Uterus (tissue), 3 donors: ENCODE measurements at regions not wholly inside any gene's neighbourhood (a gene's known extent, or its start where the extent isn't known, plus 50 kb on each side); places are given as distances from the start of the nearest gene placed in this dataset.

ENCODE experiments used
- DNase-seq, 2 donors: peaks; one replicate each; pipeline ENCODE4 v3.0.0-alpha.2; 2019 to 2020
- H3K27ac ChIP-seq, 2 donors: fragments of 200-600 bp; sonication (generic); 1 replicate in 1 of 2; 2 replicates in 1 of 2; pipeline ENCODE4 v1.5.1; 2016 to 2018
- H3K27me3 ChIP-seq, 2 donors: fragments of 200-600 bp; sonication (generic); one replicate each; pipeline ENCODE4 v1.5.1; 2018 to 2019; ENCODE audit warnings: control low read depth in 1 of 2
- H3K36me3 ChIP-seq, 2 donors: fragments of 200-600 bp; sonication (generic); one replicate each; pipeline ENCODE4 v1.5.1; 2019; ENCODE audit warnings: control low read depth in 1 of 2
- H3K4me1 ChIP-seq, 2 donors: fragments of 200-600 bp; sonication (generic); one replicate each; pipeline ENCODE4 v1.5.1; 2018 to 2019; ENCODE audit warnings: control low read depth in 1 of 2
- H3K4me3 ChIP-seq, 2 donors: fragments of 200-600 bp; sonication (generic); 1 replicate in 1 of 2; 2 replicates in 1 of 2; pipeline ENCODE4 v1.5.1; 2018 to 2019; ENCODE audit warnings: mild to moderate bottlenecking in 1 of 2
- H3K9me3 ChIP-seq, 2 donors: fragments of 200-600 bp; sonication (generic); one replicate each; pipeline ENCODE4 v1.5.1; 2019; ENCODE audit warnings: control low read depth in 1 of 2
- POLR2A ChIP-seq, 2 donors: fragments of 450-650 bp; IDR thresholded peaks; one replicate each; pipeline ENCODE4 v1.6.1; 2016; ENCODE audit warnings: antibody characterized with exemption in 2 of 2, mild to moderate bottlenecking in 1 of 2, moderate library complexity in 1 of 2
- intact Hi-C: fragments of 100-400 bp; cut with DNase I; formaldehyde crosslinking; loops from one replicate; pipeline ENCODE4 v1.15.1; 2023; ENCODE audit warnings: low total_unique reads
- TF ChIP-seq, protein P1 (sequence below), 4 experiments: fragments of 200-600 bp in 2 of 4; fragments of 450-650 bp in 2 of 4; sonication (generic) in 2 of 4; IDR thresholded peaks; one replicate each; pipeline ENCODE4 v1.5.1; 2016 to 2019; ENCODE audit warnings: antibody characterized with exemption in 4 of 4, mild to moderate bottlenecking in 2 of 4, moderate library complexity in 1 of 4
- donor health status: DM: yes; HTN: yes; CAD: no.

DNA sequence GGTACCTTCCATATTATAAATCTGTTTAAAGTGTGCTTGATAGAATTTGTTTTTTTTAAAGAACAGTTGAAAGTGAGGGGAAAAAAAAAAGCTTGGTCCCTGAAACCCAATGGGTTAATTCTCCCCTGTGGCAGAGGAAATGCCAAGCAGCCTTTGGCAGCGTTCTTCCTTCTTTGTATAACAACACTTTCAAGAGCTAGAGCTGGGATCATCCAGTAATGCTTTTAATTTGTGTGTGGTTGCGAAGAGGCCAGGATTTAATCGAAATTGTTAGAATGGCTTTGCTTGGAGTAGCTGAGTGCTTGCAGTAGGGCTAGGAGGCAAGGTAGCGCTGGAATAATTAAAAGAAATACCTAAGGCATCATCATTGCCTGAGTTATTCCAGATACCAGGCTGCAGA is 692.0 kb downstream of the DHX35 start:
- Histone ChIP-seq H3K9me3 (no peaks in the 10 kb centered on the region), H3K27ac (no peak overlapping the region), H3K36me3 (no peaks in the 10 kb centered on the region), H3K4me3 (no peak overlapping the region), H3K27me3 (no peaks in the 10 kb centered on the region), H3K4me1 (no peaks in the 10 kb centered on the region)
- intact Hi-C loops, result no loop called here
- DNase-seq, result no peak
- TF ChIP-seq, protein P1, sequence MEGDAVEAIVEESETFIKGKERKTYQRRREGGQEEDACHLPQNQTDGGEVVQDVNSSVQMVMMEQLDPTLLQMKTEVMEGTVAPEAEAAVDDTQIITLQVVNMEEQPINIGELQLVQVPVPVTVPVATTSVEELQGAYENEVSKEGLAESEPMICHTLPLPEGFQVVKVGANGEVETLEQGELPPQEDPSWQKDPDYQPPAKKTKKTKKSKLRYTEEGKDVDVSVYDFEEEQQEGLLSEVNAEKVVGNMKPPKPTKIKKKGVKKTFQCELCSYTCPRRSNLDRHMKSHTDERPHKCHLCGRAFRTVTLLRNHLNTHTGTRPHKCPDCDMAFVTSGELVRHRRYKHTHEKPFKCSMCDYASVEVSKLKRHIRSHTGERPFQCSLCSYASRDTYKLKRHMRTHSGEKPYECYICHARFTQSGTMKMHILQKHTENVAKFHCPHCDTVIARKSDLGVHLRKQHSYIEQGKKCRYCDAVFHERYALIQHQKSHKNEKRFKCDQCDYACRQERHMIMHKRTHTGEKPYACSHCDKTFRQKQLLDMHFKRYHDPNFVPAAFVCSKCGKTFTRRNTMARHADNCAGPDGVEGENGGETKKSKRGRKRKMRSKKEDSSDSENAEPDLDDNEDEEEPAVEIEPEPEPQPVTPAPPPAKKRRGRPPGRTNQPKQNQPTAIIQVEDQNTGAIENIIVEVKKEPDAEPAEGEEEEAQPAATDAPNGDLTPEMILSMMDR (IDR thresholded peaks at IDR 0.05), result no peak
- no peak for TF ChIP-seq POLR2A (IDR thresholded peaks at IDR 0.05)

DNA sequence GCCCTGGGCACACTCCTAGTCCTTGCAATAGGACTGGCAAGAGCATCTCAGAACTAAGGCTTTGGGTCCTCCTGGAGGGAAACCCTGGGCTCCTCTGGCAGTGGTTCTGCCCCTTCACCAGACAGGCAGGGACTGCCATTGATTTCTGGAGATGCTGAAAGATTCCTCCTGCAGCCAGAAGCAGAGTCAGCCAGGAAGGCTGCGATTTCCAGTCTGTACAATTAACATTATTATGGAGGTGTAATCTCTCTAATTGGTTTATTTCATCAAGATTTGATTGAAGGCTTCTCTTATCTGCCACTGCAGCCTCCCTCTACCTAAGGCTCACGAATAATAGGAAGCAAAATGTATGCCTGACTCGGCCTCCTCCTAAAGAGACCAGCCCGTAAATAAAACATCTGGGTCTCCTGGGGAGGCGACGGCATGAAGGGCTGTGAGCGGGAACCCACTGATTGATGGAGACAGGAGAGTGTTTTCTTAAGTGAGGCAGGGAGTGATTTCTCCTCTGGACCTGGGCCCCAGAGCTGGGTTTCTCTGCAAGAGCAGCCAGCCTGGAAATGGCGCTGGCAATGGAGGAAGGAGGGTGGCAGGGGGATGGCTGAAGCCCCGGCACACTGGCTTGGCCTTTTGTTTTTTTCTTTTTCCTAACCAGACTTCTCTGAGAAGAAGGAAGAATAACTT is 689.6 kb downstream of the DHX35 start:
- no peak overlapping the region for H3K27ac ChIP-seq
- H3K27me3 ChIP-seq, result no peaks in the 10 kb centered on the region
- no peak for DNase-seq
- no peaks in the 10 kb centered on the region for H3K36me3 ChIP-seq
- no peaks in the 10 kb centered on the region for H3K9me3 ChIP-seq
- intact Hi-C loops, result no loop called here
- TF ChIP-seq, protein P1 (IDR thresholded peaks at IDR 0.05), result no peak
- TF ChIP-seq POLR2A (IDR thresholded peaks at IDR 0.05), result no peak
- no peak overlapping the region for H3K4me3 ChIP-seq
- H3K4me1 ChIP-seq, result no peaks in the 10 kb centered on the region

DNA sequence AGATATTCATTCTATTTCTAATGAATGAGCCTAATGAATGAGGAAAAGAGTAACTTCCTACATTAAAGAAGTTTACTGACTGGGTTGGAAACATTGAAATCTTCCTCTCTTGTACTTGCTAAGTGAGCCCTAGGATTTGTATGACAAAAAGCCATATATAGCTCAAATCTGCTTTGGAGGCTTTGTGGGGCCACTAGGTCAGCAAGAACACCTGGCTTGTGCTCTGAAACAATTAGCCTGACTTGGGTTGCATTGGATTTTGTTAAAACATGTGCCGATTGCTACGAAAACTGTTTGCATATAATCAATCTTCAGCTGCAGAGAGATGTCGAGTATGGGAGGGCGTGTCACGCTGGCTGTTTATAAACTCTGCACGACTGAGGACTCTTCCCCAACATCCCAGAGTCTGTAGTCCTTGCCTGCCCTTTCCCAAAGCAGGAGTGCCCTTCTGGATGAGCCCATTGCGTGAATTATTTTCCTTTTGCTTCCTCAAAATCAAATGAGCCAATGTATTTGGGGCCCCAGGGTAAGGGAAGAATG is 684.8 kb downstream of the DHX35 start:
- TF ChIP-seq, protein P1 (IDR thresholded peaks at IDR 0.05), result no peak
- TF ChIP-seq POLR2A (IDR thresholded peaks at IDR 0.05), result no peak
- no peaks in the 10 kb centered on the region for H3K36me3 ChIP-seq
- H3K9me3 ChIP-seq, result no peaks in the 10 kb centered on the region
- no peak for DNase-seq
- H3K4me3 ChIP-seq, result no peak overlapping the region
- H3K4me1 ChIP-seq, result no peaks in the 10 kb centered on the region
- intact Hi-C loops, result no loop called here
- no peaks in the 10 kb centered on the region for H3K27me3 ChIP-seq
- no peak overlapping the region for H3K27ac ChIP-seq

DNA sequence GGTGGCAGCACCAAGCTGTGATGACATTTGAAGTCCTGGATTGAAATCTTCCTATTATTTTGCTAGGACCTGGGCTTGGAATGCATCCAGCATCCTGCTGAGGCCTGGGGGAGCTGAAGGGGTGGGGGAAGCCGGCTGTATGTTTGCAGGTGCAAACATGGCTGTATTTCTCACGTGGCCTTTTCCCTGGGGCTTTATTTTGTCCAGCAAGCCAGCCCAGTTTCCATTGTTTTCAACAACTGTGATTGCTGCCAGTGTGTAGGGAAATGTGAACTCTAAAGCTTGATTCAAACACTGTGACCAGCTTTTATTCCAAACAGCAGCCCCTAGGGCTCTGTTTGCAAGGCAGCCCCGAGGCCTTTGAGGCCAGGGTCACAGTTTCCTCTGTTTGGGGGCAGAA is 683.0 kb downstream of the DHX35 start:
- Histone ChIP-seq H3K27ac (no peak overlapping the region), H3K9me3 (no peaks in the 10 kb centered on the region), H3K27me3 (no peaks in the 10 kb centered on the region), H3K36me3 (no peaks in the 10 kb centered on the region), H3K4me3 (no peak overlapping the region), H3K4me1 (no peaks in the 10 kb centered on the region)
- TF ChIP-seq POLR2A (IDR thresholded peaks at IDR 0.05), result no peak
- TF ChIP-seq, protein P1 (IDR thresholded peaks at IDR 0.05), result no peak
- DNase-seq, result no peak
- intact Hi-C loops, result no loop called here

DNA sequence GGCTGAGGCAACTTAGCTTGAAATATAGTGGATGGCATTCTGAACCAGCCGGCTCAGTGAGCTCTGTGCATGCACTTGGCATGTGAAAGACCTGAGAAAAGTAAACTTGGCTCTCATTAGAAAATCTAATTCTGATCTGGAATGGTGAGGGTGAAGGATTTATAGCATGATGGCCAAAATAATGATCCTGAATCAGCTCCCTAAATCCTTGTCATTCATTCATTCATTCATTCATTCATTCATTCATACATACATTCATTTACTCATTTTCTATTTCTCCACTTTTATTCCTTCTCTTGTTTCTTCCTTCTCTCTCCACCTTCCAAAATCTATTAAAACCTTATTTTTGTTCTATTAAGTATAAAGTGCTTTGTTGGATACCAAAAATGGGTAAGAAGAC is 681.1 kb downstream of the DHX35 start:
- Histone ChIP-seq H3K27ac (no peak overlapping the region), H3K4me3 (no peak overlapping the region), H3K36me3 (no peaks in the 10 kb centered on the region), H3K4me1 (no peaks in the 10 kb centered on the region), H3K9me3 (no peaks in the 10 kb centered on the region), H3K27me3 (no peaks in the 10 kb centered on the region)
- intact Hi-C loops, result no loop called here
- TF ChIP-seq POLR2A (IDR thresholded peaks at IDR 0.05), result no peak
- TF ChIP-seq, protein P1 (IDR thresholded peaks at IDR 0.05), result no peak
- DNase-seq, result no peak
